ENCODE measurements at regions not wholly inside any gene's neighbourhood (a gene's known extent, or its start where the extent isn't known, plus 50 kb on each side); places are given as distances from the start of the nearest gene placed in this dataset.

- TF ChIP-seq PRDM10 (tag by site-specific recombination; IDR thresholded peaks at IDR 0.05) (no peak), ZNF146 (tag by site-specific recombination; IDR thresholded peaks at IDR 0.05) (no peak), PATZ1 (tag by site-specific recombination; IDR thresholded peaks at IDR 0.05) (peak; percentile 74), ZNF112 (tag by site-specific recombination; IDR thresholded peaks at IDR 0.05) (no peak), SP7 (tag by site-specific recombination; IDR thresholded peaks at IDR 0.05) (peak; percentile 61), ZNF692 (tag by site-specific recombination; IDR thresholded peaks at IDR 0.05) (peak; percentile 87; the same call in 1 of the 2 replicates), ZNF626 (tag by site-specific recombination; IDR thresholded peaks at IDR 0.05) (no peak), ZNF654 (tag by site-specific recombination; IDR thresholded peaks at IDR 0.05; ENCODE audit: low read depth) (0 out of 2 replicates have a peak, but pooled peaks have one; percentile 12), ZNF791 (tag by site-specific recombination; IDR thresholded peaks at IDR 0.05) (no peak), YY1 (tag by site-specific recombination; IDR thresholded peaks at IDR 0.05) (no peak), ZNF76 (tag by site-specific recombination; IDR thresholded peaks at IDR 0.05; ENCODE audit: borderline replicate concordance, low read depth) (no peak), ZNF121 (tag by site-specific recombination; IDR thresholded peaks at IDR 0.05) (no peak), BCL6B (tag by site-specific recombination; IDR thresholded peaks at IDR 0.05) (no peak), ZBTB48 (tag by site-specific recombination; IDR thresholded peaks at IDR 0.05) (0 out of 2 replicates have a peak, but pooled peaks have one; percentile 38), ZNF248 (tag by site-specific recombination; IDR thresholded peaks at IDR 0.05) (no peak), KLF7 (tag by site-specific recombination; IDR thresholded peaks at IDR 0.05; ENCODE audit: borderline replicate concordance) (0 out of 2 replicates have a peak, but pooled peaks have one; percentile 28), ZNF518A (tag by site-specific recombination; conservative IDR thresholded peaks at IDR 0.05; ENCODE audit: low read depth) (no peak), RBAK (tag by site-specific recombination; IDR thresholded peaks at IDR 0.05) (no peak), TCF7L2 (IDR thresholded peaks at IDR 0.05; ENCODE audit: borderline replicate concordance, low read depth, low read length) (no peak), ZNF677 (tag by site-specific recombination; IDR thresholded peaks at IDR 0.05) (no peak), ZIC2 (tag by site-specific recombination; IDR thresholded peaks at IDR 0.05) (peak; percentile 63), ZNF16 (tag by site-specific recombination; IDR thresholded peaks at IDR 0.05; ENCODE audit: low read depth) (no peak), ZNF26 (tag by site-specific recombination; IDR thresholded peaks at IDR 0.05) (no peak), ZFP41 (tag by site-specific recombination; IDR thresholded peaks at IDR 0.05; ENCODE audit: borderline replicate concordance) (no peak)
These were observed 285.2 kb upstream of the GATB start (continued) for GRCh38 chr4:152045807-152046571.
